ENCODE measurements at regions not wholly inside any gene's neighbourhood (a gene's known extent, or its start where the extent isn't known, plus 50 kb on each side); places are given as distances from the start of the nearest gene placed in this dataset.

GRCh38 chr3:178263236-178263916, 272.9 kb upstream of the KCNMB2 start:
- DNase-seq (ENCODE audit: low read depth in 2 of 3, low spot score in 2 of 3), result no peak

- no peak for DNase-seq (ENCODE audit: low read depth in 2 of 3, low spot score in 2 of 3)
Observed at GRCh38 chr3:178267158-178267844, 268.9 kb upstream of the KCNMB2 start.

- no peak for DNase-seq (ENCODE audit: low read depth in 2 of 3, low spot score in 2 of 3)
Observed at GRCh38 chr3:178270838-178271237, 265.4 kb upstream of the KCNMB2 start.

GRCh38 chr3:178271740-178272387, 264.4 kb upstream of the KCNMB2 start:
- DNase-seq (ENCODE audit: low read depth in 2 of 3, low spot score in 2 of 3), result no peak

GRCh38 chr3:178272841-178273240, 263.4 kb upstream of the KCNMB2 start:
- no peak for DNase-seq (ENCODE audit: low read depth in 2 of 3, low spot score in 2 of 3)

- no peak for DNase-seq (ENCODE audit: low read depth in 2 of 3, low spot score in 2 of 3)
Observed at GRCh38 chr3:178274711-178275110, 261.5 kb upstream of the KCNMB2 start.

- DNase-seq (ENCODE audit: low read depth in 2 of 3, low spot score in 2 of 3), result no peak
Observed at GRCh38 chr3:178275311-178275710, 260.9 kb upstream of the KCNMB2 start.

- no peak for DNase-seq (ENCODE audit: low read depth in 2 of 3, low spot score in 2 of 3)
Observed at GRCh38 chr3:178275793-178276192, 260.4 kb upstream of the KCNMB2 start.

- no peak for DNase-seq (ENCODE audit: low read depth in 2 of 3, low spot score in 2 of 3)
Observed at GRCh38 chr3:178277605-178278004, 258.6 kb upstream of the KCNMB2 start.

GRCh38 chr3:178283561-178283960, 252.7 kb upstream of the KCNMB2 start:
- no peak for DNase-seq (ENCODE audit: low read depth in 2 of 3, low spot score in 2 of 3)

- no peak for DNase-seq (ENCODE audit: low read depth in 2 of 3, low spot score in 2 of 3)
Observed at GRCh38 chr3:178284181-178284580, 252.1 kb upstream of the KCNMB2 start.

GRCh38 chr3:178288074-178288473, 248.2 kb upstream of the KCNMB2 start:
- no peak for DNase-seq (ENCODE audit: low read depth in 2 of 3, low spot score in 2 of 3)

- no peak for DNase-seq (ENCODE audit: low read depth in 2 of 3, low spot score in 2 of 3)
Observed at GRCh38 chr3:178289544-178290160, 246.6 kb upstream of the KCNMB2 start.

GRCh38 chr3:178291574-178292370, 244.5 kb upstream of the KCNMB2 start:
- DNase-seq (ENCODE audit: low read depth in 2 of 3, low spot score in 2 of 3), result no peak

GRCh38 chr3:178295292-178295912, 240.8 kb upstream of the KCNMB2 start:
- DNase-seq (ENCODE audit: low read depth in 2 of 3, low spot score in 2 of 3), result no peak

- DNase-seq (ENCODE audit: low read depth in 2 of 3, low spot score in 2 of 3), result no peak
Observed at GRCh38 chr3:178297199-178297598, 239.0 kb upstream of the KCNMB2 start.

GRCh38 chr3:178297740-178298139, 238.5 kb upstream of the KCNMB2 start:
- DNase-seq (ENCODE audit: low read depth in 2 of 3, low spot score in 2 of 3), result no peak

- no peak for DNase-seq (ENCODE audit: low read depth in 2 of 3, low spot score in 2 of 3)
Observed at GRCh38 chr3:178300441-178300959, 235.7 kb upstream of the KCNMB2 start.

GRCh38 chr3:178302966-178303930, 233.0 kb upstream of the KCNMB2 start:
- DNase-seq (ENCODE audit: low read depth in 2 of 3, low spot score in 2 of 3), result no peak

Data from activated CD8-positive, alpha-beta memory T cell treated with anti-CD3 and anti-CD28 coated beads for 48 hours (primary cell).